ENCODE measurements at regions not wholly inside any gene's neighbourhood (a gene's known extent, or its start where the extent isn't known, plus 50 kb on each side); places are given as distances from the start of the nearest gene placed in this dataset.
"Not testable (repeated sequence)": the region's sequence is repeated elsewhere in the genome, so short reads cannot be mapped to it uniquely, and the experiment has no call there.

- H3K14ac ChIP-seq (ENCODE audit: low read length); H3K4me1 ChIP-seq (ENCODE audit: control insufficient read depth in 2 of 2, insufficient read depth in 1 of 2, low read depth in 1 of 2, low read length in 2 of 2); H2BK120ac ChIP-seq (ENCODE audit: low read depth, low read length); H2AFZ ChIP-seq (ENCODE audit: low read length); H3K9me3 ChIP-seq (replicated peaks in 1 of 2; ENCODE audit: control insufficient read depth in 2 of 2, insufficient read depth in 1 of 2, low read depth in 1 of 2, low read length in 2 of 2); H3K23ac ChIP-seq (ENCODE audit: low read depth, low read length, poor library complexity); H4K91ac ChIP-seq (ENCODE audit: low read depth, low read length, poor library complexity); H3K36me3 ChIP-seq (replicated peaks in 1 of 2; ENCODE audit: control insufficient read depth in 2 of 2, insufficient read depth in 2 of 2, low read length in 2 of 2); H4K8ac ChIP-seq (ENCODE audit: low read depth, low read length); H3K18ac ChIP-seq (ENCODE audit: low read length); H2BK5ac ChIP-seq (ENCODE audit: low read length); H2BK15ac ChIP-seq (ENCODE audit: low read length); H3K4ac ChIP-seq (ENCODE audit: low read length); H2AK5ac ChIP-seq (ENCODE audit: low read depth, low read length); H3K79me1 ChIP-seq (ENCODE audit: low read depth, low read length); H2BK12ac ChIP-seq (ENCODE audit: low read length); DNase-seq (ENCODE audit: low spot score); H3K4me3 ChIP-seq (ENCODE audit: low read length in 2 of 2); H3K27ac ChIP-seq (replicated peaks; ENCODE audit: low read length); H3K9ac ChIP-seq (ENCODE audit: low read depth, low read length, poor library complexity); H3K4me2 ChIP-seq (ENCODE audit: insufficient read depth, low read length, poor library complexity, severe bottlenecking); H3K27me3 ChIP-seq (ENCODE audit: control insufficient read depth in 3 of 3, insufficient read depth in 3 of 3, low read depth in 1 of 3, low read length in 3 of 3): not testable (repeated sequence)
- no CpG with 5 or more reads among the region's 2 CpGs for WGBS, 2 donors (ENCODE audit: extremely low coverage in 2 of 2, insufficient read length in 2 of 2, insufficient replicate concordance in 1 of 2)
Observed at GRCh38 chr9:42402919-42403318, 219.5 kb downstream of the SPATA31A6 start.

GRCh38 chr9:42409581-42409980 is 226.1 kb downstream of the SPATA31A6 start:
- H2BK5ac ChIP-seq (ENCODE audit: low read length); H2BK15ac ChIP-seq (ENCODE audit: low read length); H3K23ac ChIP-seq (ENCODE audit: low read depth, low read length, poor library complexity); H4K8ac ChIP-seq (ENCODE audit: low read depth, low read length); H2AK5ac ChIP-seq (ENCODE audit: low read depth, low read length); H2AFZ ChIP-seq (ENCODE audit: low read length); H3K36me3 ChIP-seq (replicated peaks in 1 of 2; ENCODE audit: control insufficient read depth in 2 of 2, insufficient read depth in 2 of 2, low read length in 2 of 2); H3K9me3 ChIP-seq (replicated peaks in 1 of 2; ENCODE audit: control insufficient read depth in 2 of 2, insufficient read depth in 1 of 2, low read depth in 1 of 2, low read length in 2 of 2); H3K27ac ChIP-seq (replicated peaks; ENCODE audit: low read length); H3K4me1 ChIP-seq (ENCODE audit: control insufficient read depth in 2 of 2, insufficient read depth in 1 of 2, low read depth in 1 of 2, low read length in 2 of 2); H3K4ac ChIP-seq (ENCODE audit: low read length); H2BK12ac ChIP-seq (ENCODE audit: low read length); H3K14ac ChIP-seq (ENCODE audit: low read length); H3K4me3 ChIP-seq (ENCODE audit: low read length in 2 of 2); H3K18ac ChIP-seq (ENCODE audit: low read length); H3K4me2 ChIP-seq (ENCODE audit: insufficient read depth, low read length, poor library complexity, severe bottlenecking); H3K79me1 ChIP-seq (ENCODE audit: low read depth, low read length); H2BK120ac ChIP-seq (ENCODE audit: low read depth, low read length); H3K9ac ChIP-seq (ENCODE audit: low read depth, low read length, poor library complexity); H3K27me3 ChIP-seq (ENCODE audit: control insufficient read depth in 3 of 3, insufficient read depth in 3 of 3, low read depth in 1 of 3, low read length in 3 of 3); DNase-seq (ENCODE audit: low spot score); H4K91ac ChIP-seq (ENCODE audit: low read depth, low read length, poor library complexity): not testable (repeated sequence)
- WGBS, 2 donors (ENCODE audit: extremely low coverage in 2 of 2, insufficient read length in 2 of 2, insufficient replicate concordance in 1 of 2): no CpG with 5 or more reads among the region's 1 CpG

GRCh38 chr9:42412354-42412753 is 228.9 kb downstream of the SPATA31A6 start:
- not testable (repeated sequence) for H3K14ac ChIP-seq (ENCODE audit: low read length); H3K4me3 ChIP-seq (ENCODE audit: low read length in 2 of 2); H2BK120ac ChIP-seq (ENCODE audit: low read depth, low read length); H2BK15ac ChIP-seq (ENCODE audit: low read length); H4K8ac ChIP-seq (ENCODE audit: low read depth, low read length); H4K91ac ChIP-seq (ENCODE audit: low read depth, low read length, poor library complexity); H3K9ac ChIP-seq (ENCODE audit: low read depth, low read length, poor library complexity); H3K9me3 ChIP-seq (replicated peaks in 1 of 2; ENCODE audit: control insufficient read depth in 2 of 2, insufficient read depth in 1 of 2, low read depth in 1 of 2, low read length in 2 of 2); H3K79me1 ChIP-seq (ENCODE audit: low read depth, low read length); DNase-seq (ENCODE audit: low spot score); H3K27me3 ChIP-seq (ENCODE audit: control insufficient read depth in 3 of 3, insufficient read depth in 3 of 3, low read depth in 1 of 3, low read length in 3 of 3); H2BK5ac ChIP-seq (ENCODE audit: low read length); H2AFZ ChIP-seq (ENCODE audit: low read length); H3K4me2 ChIP-seq (ENCODE audit: insufficient read depth, low read length, poor library complexity, severe bottlenecking); H2AK5ac ChIP-seq (ENCODE audit: low read depth, low read length); H3K36me3 ChIP-seq (replicated peaks in 1 of 2; ENCODE audit: control insufficient read depth in 2 of 2, insufficient read depth in 2 of 2, low read length in 2 of 2); H3K23ac ChIP-seq (ENCODE audit: low read depth, low read length, poor library complexity); H3K27ac ChIP-seq (replicated peaks; ENCODE audit: low read length); H2BK12ac ChIP-seq (ENCODE audit: low read length); H3K4me1 ChIP-seq (ENCODE audit: control insufficient read depth in 2 of 2, insufficient read depth in 1 of 2, low read depth in 1 of 2, low read length in 2 of 2); H3K18ac ChIP-seq (ENCODE audit: low read length); H3K4ac ChIP-seq (ENCODE audit: low read length)
- no CpG with 5 or more reads among the region's 1 CpG for WGBS, 2 donors (ENCODE audit: extremely low coverage in 2 of 2, insufficient read length in 2 of 2, insufficient replicate concordance in 1 of 2)

GRCh38 chr9:42414865-42415264 is 231.4 kb downstream of the SPATA31A6 start:
- H4K8ac ChIP-seq (ENCODE audit: low read depth, low read length); DNase-seq (ENCODE audit: low spot score); H3K14ac ChIP-seq (ENCODE audit: low read length); H3K18ac ChIP-seq (ENCODE audit: low read length); H3K4me3 ChIP-seq (ENCODE audit: low read length in 2 of 2); H2BK5ac ChIP-seq (ENCODE audit: low read length); H3K23ac ChIP-seq (ENCODE audit: low read depth, low read length, poor library complexity); H3K4me2 ChIP-seq (ENCODE audit: insufficient read depth, low read length, poor library complexity, severe bottlenecking); H2BK15ac ChIP-seq (ENCODE audit: low read length); H3K9ac ChIP-seq (ENCODE audit: low read depth, low read length, poor library complexity); H2BK120ac ChIP-seq (ENCODE audit: low read depth, low read length); H3K36me3 ChIP-seq (replicated peaks in 1 of 2; ENCODE audit: control insufficient read depth in 2 of 2, insufficient read depth in 2 of 2, low read length in 2 of 2); H2BK12ac ChIP-seq (ENCODE audit: low read length); H4K91ac ChIP-seq (ENCODE audit: low read depth, low read length, poor library complexity); H3K9me3 ChIP-seq (replicated peaks in 1 of 2; ENCODE audit: control insufficient read depth in 2 of 2, insufficient read depth in 1 of 2, low read depth in 1 of 2, low read length in 2 of 2); H2AK5ac ChIP-seq (ENCODE audit: low read depth, low read length); H3K27ac ChIP-seq (replicated peaks; ENCODE audit: low read length); H3K4me1 ChIP-seq (ENCODE audit: control insufficient read depth in 2 of 2, insufficient read depth in 1 of 2, low read depth in 1 of 2, low read length in 2 of 2); H3K79me1 ChIP-seq (ENCODE audit: low read depth, low read length); H3K4ac ChIP-seq (ENCODE audit: low read length); H2AFZ ChIP-seq (ENCODE audit: low read length); H3K27me3 ChIP-seq (ENCODE audit: control insufficient read depth in 3 of 3, insufficient read depth in 3 of 3, low read depth in 1 of 3, low read length in 3 of 3): not testable (repeated sequence)
- WGBS, 2 donors (ENCODE audit: extremely low coverage in 2 of 2, insufficient read length in 2 of 2, insufficient replicate concordance in 1 of 2): no CpG with 5 or more reads among the region's 1 CpG

Data from neuronal stem cell (in vitro differentiated cells).